Panc1 (cell line): ENCODE measurements at regions not wholly inside any gene's neighbourhood (a gene's known extent, or its start where the extent isn't known, plus 50 kb on each side); places are given as distances from the start of the nearest gene placed in this dataset.

Experiments
- REST ChIP-seq, 2 experiments: IDR thresholded peaks; 2 replicates each; pipeline ENCODE4 v1.6.1; 2011 to 2012; ENCODE audit warnings: low read depth in 2 of 2, control low read depth in 1 of 2, low read length in 1 of 2, mild to moderate bottlenecking in 1 of 2, moderate library complexity in 1 of 2; ENCODE audit not compliant: insufficient read depth in 1 of 2
- TCF7L2 ChIP-seq: IDR thresholded peaks from 2 replicates; pipeline ENCODE4 v1.6.1; 2011; ENCODE audit warnings: mild to moderate bottlenecking, low read depth, low read length, inconsistent platforms
- TF ChIP-seq, protein P1 (sequence below): fragments of 450-650 bp; IDR thresholded peaks from 2 replicates; pipeline ENCODE4 v1.5.1; 2017; ENCODE audit warnings: mild to moderate bottlenecking

GRCh38 chr2:138267902-138268254, 233.7 kb upstream of the SPOPL start:
- TF ChIP-seq, protein P1, sequence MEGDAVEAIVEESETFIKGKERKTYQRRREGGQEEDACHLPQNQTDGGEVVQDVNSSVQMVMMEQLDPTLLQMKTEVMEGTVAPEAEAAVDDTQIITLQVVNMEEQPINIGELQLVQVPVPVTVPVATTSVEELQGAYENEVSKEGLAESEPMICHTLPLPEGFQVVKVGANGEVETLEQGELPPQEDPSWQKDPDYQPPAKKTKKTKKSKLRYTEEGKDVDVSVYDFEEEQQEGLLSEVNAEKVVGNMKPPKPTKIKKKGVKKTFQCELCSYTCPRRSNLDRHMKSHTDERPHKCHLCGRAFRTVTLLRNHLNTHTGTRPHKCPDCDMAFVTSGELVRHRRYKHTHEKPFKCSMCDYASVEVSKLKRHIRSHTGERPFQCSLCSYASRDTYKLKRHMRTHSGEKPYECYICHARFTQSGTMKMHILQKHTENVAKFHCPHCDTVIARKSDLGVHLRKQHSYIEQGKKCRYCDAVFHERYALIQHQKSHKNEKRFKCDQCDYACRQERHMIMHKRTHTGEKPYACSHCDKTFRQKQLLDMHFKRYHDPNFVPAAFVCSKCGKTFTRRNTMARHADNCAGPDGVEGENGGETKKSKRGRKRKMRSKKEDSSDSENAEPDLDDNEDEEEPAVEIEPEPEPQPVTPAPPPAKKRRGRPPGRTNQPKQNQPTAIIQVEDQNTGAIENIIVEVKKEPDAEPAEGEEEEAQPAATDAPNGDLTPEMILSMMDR, result no peak
- TF ChIP-seq REST (IDR thresholded peaks at IDR 0.05; ENCODE audit: insufficient read depth in 1 of 2, low read depth in 2 of 2, low read length in 1 of 2) (no peak), TCF7L2 (no peak)
